PC-3 (cell line): ENCODE measurements at regions not wholly inside any gene's neighbourhood (a gene's known extent, or its start where the extent isn't known, plus 50 kb on each side); places are given as distances from the start of the nearest gene placed in this dataset.

ENCODE experiments used
- EZH2 ChIP-seq: fragments of 300-600 bp; sonication (generic); IDR thresholded peaks from one replicate; pipeline ENCODE4 v1.6.1; 2017; ENCODE audit warnings: antibody characterized with exemption, mild to moderate bottlenecking, low read length; ENCODE audit not compliant: unreplicated experiment
- TF ChIP-seq, protein P1 (sequence below): fragments of 300-600 bp; sonication (generic); conservative IDR thresholded peaks from 2 replicates; pipeline ENCODE4 v1.5.1; 2017; ENCODE audit warnings: antibody characterized with exemption, low read depth, mild to moderate bottlenecking, low read length

DNA sequence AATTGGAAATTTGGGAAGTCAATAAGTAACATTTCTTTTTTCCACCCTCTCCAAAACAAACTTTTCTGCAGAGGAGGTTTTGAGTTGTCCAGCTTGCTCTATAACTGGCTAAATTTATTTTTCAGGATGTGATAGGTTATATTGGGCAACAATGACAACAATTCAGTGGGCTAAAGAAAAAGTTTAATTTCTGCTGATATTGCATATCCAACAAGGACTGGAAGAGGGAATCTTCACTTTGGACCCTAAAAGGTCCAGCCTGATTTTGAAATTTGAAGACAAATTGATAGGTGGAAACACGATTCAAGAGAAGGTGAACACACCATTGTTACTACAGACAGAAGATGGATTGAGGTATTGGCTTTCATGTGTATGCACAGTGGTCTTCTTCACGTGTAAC is 393.1 kb downstream of the BRINP1 start:
- TF ChIP-seq, protein P1, sequence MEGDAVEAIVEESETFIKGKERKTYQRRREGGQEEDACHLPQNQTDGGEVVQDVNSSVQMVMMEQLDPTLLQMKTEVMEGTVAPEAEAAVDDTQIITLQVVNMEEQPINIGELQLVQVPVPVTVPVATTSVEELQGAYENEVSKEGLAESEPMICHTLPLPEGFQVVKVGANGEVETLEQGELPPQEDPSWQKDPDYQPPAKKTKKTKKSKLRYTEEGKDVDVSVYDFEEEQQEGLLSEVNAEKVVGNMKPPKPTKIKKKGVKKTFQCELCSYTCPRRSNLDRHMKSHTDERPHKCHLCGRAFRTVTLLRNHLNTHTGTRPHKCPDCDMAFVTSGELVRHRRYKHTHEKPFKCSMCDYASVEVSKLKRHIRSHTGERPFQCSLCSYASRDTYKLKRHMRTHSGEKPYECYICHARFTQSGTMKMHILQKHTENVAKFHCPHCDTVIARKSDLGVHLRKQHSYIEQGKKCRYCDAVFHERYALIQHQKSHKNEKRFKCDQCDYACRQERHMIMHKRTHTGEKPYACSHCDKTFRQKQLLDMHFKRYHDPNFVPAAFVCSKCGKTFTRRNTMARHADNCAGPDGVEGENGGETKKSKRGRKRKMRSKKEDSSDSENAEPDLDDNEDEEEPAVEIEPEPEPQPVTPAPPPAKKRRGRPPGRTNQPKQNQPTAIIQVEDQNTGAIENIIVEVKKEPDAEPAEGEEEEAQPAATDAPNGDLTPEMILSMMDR = no peak
- no peak for TF ChIP-seq EZH2
